ENCODE measurements at regions not wholly inside any gene's neighbourhood (a gene's known extent, or its start where the extent isn't known, plus 50 kb on each side); places are given as distances from the start of the nearest gene placed in this dataset.

DNA sequence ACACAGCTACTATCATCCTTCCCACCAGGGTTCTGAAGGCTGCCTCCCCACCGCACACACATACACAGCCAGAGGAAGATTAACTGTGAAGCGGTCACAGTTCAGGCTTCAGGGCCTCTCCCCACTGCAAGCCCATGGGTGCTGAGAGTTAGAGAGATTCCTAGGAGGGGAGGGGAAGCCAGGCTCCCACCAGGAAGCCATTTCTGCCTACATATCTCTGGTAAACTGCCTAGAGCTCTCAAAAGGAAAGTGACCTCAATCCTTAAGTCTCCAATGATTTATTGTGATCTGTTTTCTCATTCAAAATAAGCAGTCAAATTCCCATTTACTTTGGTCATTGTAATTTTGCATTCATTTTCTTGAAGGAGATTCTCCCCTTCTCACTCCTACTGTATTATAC lies 141.0 kb upstream of the BNIP2 start:
- Histone ChIP-seq H2AFZ (ENCODE audit: low read depth, low read length) (no peak overlapping the region), H4K20me1 (ENCODE audit: insufficient read depth, low read length) (no peaks in the 10 kb centered on the region), H3K27ac (ENCODE audit: low read depth, low read length) (no peak overlapping the region), H3K4me2 (ENCODE audit: low read length) (no peak overlapping the region), H3K27me3 (ENCODE audit: insufficient read depth, low read length) (peaks cover 4% of the 10 kb centered on the region), H3K9me3 (ENCODE audit: insufficient read depth, low read depth, low read length) (no peaks in the 10 kb centered on the region), H3K79me2 (ENCODE audit: insufficient read depth, low read length) (no peaks in the 10 kb centered on the region), H3K9ac (ENCODE audit: low read length) (no peak overlapping the region), H3K4me1 (ENCODE audit: insufficient read depth, low read length) (no peaks in the 10 kb centered on the region), H3K4me3 (ENCODE audit: insufficient read depth, low read depth, low read length) (no peak overlapping the region), H3K36me3 (ENCODE audit: insufficient read depth, low read length) (no peaks in the 10 kb centered on the region)
- FAIRE-seq (no peak), DNase-seq (ENCODE audit: low read depth) (no peak)
- no peaks in the 10 kb centered on the region for H3K9me3 Mint-ChIP-seq (ENCODE audit: unreplicated experiment)
- H3K27ac Mint-ChIP-seq (ENCODE audit: unreplicated experiment) = no peak overlapping the region
- H3K36me3 Mint-ChIP-seq (ENCODE audit: low read depth, unreplicated experiment) = no peaks in the 10 kb centered on the region
- no peaks in the 10 kb centered on the region for H3K27me3 Mint-ChIP-seq (ENCODE audit: low read depth, unreplicated experiment)
- H3K4me1 Mint-ChIP-seq (ENCODE audit: low read depth, unreplicated experiment) = peaks cover 6% of the 10 kb centered on the region
- H3K4me3 Mint-ChIP-seq (ENCODE audit: unreplicated experiment) = no peak overlapping the region
- no peak for TF ChIP-seq EZH2 (IDR thresholded peaks at IDR 0.05; ENCODE audit: insufficient read depth, low read length)

DNA sequence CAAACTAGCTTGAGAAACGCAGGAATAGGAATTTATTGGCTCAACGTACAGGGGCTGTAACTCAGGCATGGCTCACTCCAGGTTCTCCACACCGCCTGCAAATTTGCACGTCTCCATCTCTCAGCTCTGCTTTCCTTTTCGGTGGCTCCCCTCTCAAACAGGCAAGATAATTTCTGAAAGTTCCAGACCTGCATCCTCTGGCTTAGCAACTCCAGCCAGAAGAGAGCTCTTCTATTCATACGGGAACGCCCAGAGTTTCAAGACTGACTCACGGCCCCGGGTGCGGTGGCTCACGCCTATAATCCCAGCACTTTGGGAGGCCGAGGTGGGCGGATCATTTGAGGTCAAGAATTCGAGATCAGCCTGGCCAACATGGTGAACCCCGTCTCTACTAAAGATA lies 139.7 kb upstream of the BNIP2 start:
- H4K20me1 ChIP-seq (ENCODE audit: insufficient read depth, low read length) = no peaks in the 10 kb centered on the region
- H3K4me1 ChIP-seq (ENCODE audit: insufficient read depth, low read length) = no peaks in the 10 kb centered on the region
- no peaks in the 10 kb centered on the region for H3K36me3 ChIP-seq (ENCODE audit: insufficient read depth, low read length)
- no peaks in the 10 kb centered on the region for H3K27me3 Mint-ChIP-seq (ENCODE audit: low read depth, unreplicated experiment)
- no peaks in the 10 kb centered on the region for H3K79me2 ChIP-seq (ENCODE audit: insufficient read depth, low read length)
- no peak overlapping the region for H2AFZ ChIP-seq (ENCODE audit: low read depth, low read length)
- TF ChIP-seq, protein P1, sequence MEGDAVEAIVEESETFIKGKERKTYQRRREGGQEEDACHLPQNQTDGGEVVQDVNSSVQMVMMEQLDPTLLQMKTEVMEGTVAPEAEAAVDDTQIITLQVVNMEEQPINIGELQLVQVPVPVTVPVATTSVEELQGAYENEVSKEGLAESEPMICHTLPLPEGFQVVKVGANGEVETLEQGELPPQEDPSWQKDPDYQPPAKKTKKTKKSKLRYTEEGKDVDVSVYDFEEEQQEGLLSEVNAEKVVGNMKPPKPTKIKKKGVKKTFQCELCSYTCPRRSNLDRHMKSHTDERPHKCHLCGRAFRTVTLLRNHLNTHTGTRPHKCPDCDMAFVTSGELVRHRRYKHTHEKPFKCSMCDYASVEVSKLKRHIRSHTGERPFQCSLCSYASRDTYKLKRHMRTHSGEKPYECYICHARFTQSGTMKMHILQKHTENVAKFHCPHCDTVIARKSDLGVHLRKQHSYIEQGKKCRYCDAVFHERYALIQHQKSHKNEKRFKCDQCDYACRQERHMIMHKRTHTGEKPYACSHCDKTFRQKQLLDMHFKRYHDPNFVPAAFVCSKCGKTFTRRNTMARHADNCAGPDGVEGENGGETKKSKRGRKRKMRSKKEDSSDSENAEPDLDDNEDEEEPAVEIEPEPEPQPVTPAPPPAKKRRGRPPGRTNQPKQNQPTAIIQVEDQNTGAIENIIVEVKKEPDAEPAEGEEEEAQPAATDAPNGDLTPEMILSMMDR (IDR thresholded peaks at IDR 0.05; ENCODE audit: insufficient read depth, low read depth, low read length) = no peak
- no peak for TF ChIP-seq EZH2 (IDR thresholded peaks at IDR 0.05; ENCODE audit: insufficient read depth, low read length)
- no peaks in the 10 kb centered on the region for H3K36me3 Mint-ChIP-seq (ENCODE audit: low read depth, unreplicated experiment)
- H3K27me3 ChIP-seq (ENCODE audit: insufficient read depth, low read length) = no peaks in the 10 kb centered on the region
- no peaks in the 10 kb centered on the region for H3K9me3 Mint-ChIP-seq (ENCODE audit: unreplicated experiment)
- DNase-seq (ENCODE audit: low read depth) (no peak), FAIRE-seq (no peak)
- no peak overlapping the region for H3K27ac ChIP-seq (ENCODE audit: low read depth, low read length)
- no peaks in the 10 kb centered on the region for H3K9me3 ChIP-seq (ENCODE audit: insufficient read depth, low read depth, low read length)
- H3K9ac ChIP-seq (ENCODE audit: low read length) = no peak overlapping the region
- H3K4me3 Mint-ChIP-seq (ENCODE audit: unreplicated experiment) = no peak overlapping the region
- no peak overlapping the region for H3K27ac Mint-ChIP-seq (ENCODE audit: unreplicated experiment)
- H3K4me1 Mint-ChIP-seq (ENCODE audit: low read depth, unreplicated experiment) = peaks cover 6% of the 10 kb centered on the region
- H3K4me3 ChIP-seq (ENCODE audit: insufficient read depth, low read depth, low read length) = no peak overlapping the region
- no peak overlapping the region for H3K4me2 ChIP-seq (ENCODE audit: low read length)

DNA sequence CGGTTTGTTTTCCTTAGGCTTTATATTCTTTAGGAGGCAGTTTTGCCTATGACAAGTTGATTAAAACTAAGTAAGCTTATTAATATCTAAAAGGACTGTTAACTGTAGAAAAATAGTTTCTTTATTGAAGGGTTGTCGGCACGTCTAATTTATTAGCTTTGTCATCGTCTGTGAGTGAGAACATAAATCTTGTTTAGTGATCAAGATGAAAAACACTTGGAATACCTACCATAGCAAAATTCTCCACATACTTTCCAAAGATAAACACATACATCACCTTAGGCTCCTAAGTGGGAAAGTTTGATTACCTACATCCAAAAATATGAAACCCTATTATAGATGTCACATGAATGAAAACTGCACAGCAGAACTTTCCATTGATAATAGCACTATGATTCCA lies 139.1 kb upstream of the BNIP2 start:
- Mint-ChIP-seq H3K36me3 (ENCODE audit: low read depth, unreplicated experiment) (no peaks in the 10 kb centered on the region), H3K4me3 (ENCODE audit: unreplicated experiment) (no peak overlapping the region), H3K4me1 (ENCODE audit: low read depth, unreplicated experiment) (peaks cover 6% of the 10 kb centered on the region), H3K9me3 (ENCODE audit: unreplicated experiment) (peaks cover under 1% of the 10 kb centered on the region), H3K27ac (ENCODE audit: unreplicated experiment) (no peak overlapping the region), H3K27me3 (ENCODE audit: low read depth, unreplicated experiment) (no peaks in the 10 kb centered on the region)
- no peak overlapping the region for H2AFZ ChIP-seq (ENCODE audit: low read depth, low read length)
- no peaks in the 10 kb centered on the region for H4K20me1 ChIP-seq (ENCODE audit: insufficient read depth, low read length)
- H3K9me3 ChIP-seq (ENCODE audit: insufficient read depth, low read depth, low read length) = no peaks in the 10 kb centered on the region
- no peaks in the 10 kb centered on the region for H3K36me3 ChIP-seq (ENCODE audit: insufficient read depth, low read length)
- no peak overlapping the region for H3K4me2 ChIP-seq (ENCODE audit: low read length)
- no peak overlapping the region for H3K4me3 ChIP-seq (ENCODE audit: insufficient read depth, low read depth, low read length)
- H3K27me3 ChIP-seq (ENCODE audit: insufficient read depth, low read length) = no peaks in the 10 kb centered on the region
- TF ChIP-seq, protein P1 (IDR thresholded peaks at IDR 0.05; ENCODE audit: insufficient read depth, low read depth, low read length) = no peak
- TF ChIP-seq EZH2 (IDR thresholded peaks at IDR 0.05; ENCODE audit: insufficient read depth, low read length) = no peak
- H3K79me2 ChIP-seq (ENCODE audit: insufficient read depth, low read length) = no peaks in the 10 kb centered on the region
- no peak overlapping the region for H3K9ac ChIP-seq (ENCODE audit: low read length)
- no peak for DNase-seq (ENCODE audit: low read depth)
- H3K27ac ChIP-seq (ENCODE audit: low read depth, low read length) = no peak overlapping the region
- H3K4me1 ChIP-seq (ENCODE audit: insufficient read depth, low read length) = no peaks in the 10 kb centered on the region
- no peak for FAIRE-seq
